Activated naive CD8-positive, alpha-beta T cell (primary cell): ENCODE measurements at regions not wholly inside any gene's neighbourhood (a gene's known extent, or its start where the extent isn't known, plus 50 kb on each side); places are given as distances from the start of the nearest gene placed in this dataset.

Experiments used
- H3K27ac Mint-ChIP-seq: one replicate; pipeline ENCODE4 v1.8.0; 2021; ENCODE audit warnings: mixed read lengths
- H3K27me3 Mint-ChIP-seq: one replicate; pipeline ENCODE4 v1.8.0; 2021; ENCODE audit warnings: mixed read lengths
- H3K36me3 Mint-ChIP-seq: one replicate; pipeline ENCODE4 v1.8.0; 2021; ENCODE audit warnings: mixed read lengths
- H3K4me1 Mint-ChIP-seq: one replicate; pipeline ENCODE4 v1.8.0; 2021; ENCODE audit warnings: low read depth, mixed read lengths
- H3K4me3 Mint-ChIP-seq: one replicate; pipeline ENCODE4 v1.8.0; 2021; ENCODE audit warnings: mild to moderate bottlenecking, mixed read lengths
- H3K9me3 Mint-ChIP-seq: one replicate; pipeline ENCODE4 v1.8.0; 2021; ENCODE audit warnings: low read depth, mixed read lengths

DNA sequence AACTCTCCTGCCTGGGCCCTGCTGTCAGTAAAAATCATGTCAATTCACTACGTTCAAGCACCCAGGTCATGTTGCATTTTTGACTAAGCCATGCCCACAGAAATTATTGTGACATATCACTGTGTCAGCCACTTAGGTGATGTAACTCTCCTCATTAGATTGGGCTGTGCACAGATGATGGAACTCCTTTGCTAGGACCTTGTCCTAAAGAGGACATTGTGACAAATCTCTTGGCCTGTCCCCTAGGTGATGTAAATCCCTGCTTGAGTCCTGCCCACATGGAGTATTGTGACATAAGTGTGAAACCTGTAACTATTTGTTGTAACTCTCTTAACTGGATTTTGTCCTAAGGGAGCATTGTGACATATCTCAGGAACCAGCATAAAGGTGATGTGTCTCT is 848.3 kb upstream of the TSPY4 start:
- H3K36me3 Mint-ChIP-seq: no peaks in the 10 kb centered on the region
- no peaks in the 10 kb centered on the region for H3K27me3 Mint-ChIP-seq
- no peak overlapping the region for H3K27ac Mint-ChIP-seq
- H3K4me3 Mint-ChIP-seq: no peak overlapping the region
- H3K9me3 Mint-ChIP-seq: no peaks in the 10 kb centered on the region
- H3K4me1 Mint-ChIP-seq: no peaks in the 10 kb centered on the region

DNA sequence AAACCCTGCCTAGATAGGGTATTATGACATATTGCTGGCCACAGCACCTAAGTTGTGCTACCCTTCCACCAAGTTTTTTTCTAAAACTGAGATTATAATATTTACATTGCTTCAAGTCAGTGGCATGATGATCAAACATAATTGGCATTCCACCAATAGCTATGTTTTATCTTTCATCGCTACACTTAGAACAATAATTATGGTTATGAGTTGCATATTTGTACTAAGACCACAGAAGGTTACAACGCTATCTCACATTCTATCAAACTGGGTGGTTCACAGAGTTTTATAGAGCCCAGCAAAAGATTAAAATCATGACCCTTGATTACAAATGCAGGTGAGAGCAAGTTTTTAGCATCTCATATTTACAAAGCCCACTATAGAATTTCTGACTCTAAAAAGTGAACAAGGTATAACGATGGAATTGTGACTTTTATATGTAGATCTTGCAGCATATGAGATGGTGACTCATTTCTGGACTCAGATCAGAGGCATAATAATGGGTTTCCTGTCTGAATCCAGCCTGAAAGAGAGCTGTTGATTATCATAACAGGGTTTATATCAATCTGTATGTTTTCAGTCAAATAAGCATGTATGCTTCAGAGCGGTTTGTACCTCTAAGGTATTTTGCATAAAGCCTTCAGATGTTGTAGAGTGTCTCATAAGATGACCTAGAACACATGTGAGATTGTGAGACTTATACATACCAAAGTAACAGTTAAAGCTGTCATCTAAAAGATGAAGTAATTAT is 847.2 kb upstream of the TSPY4 start:
- H3K27ac Mint-ChIP-seq: no peak overlapping the region
- no peaks in the 10 kb centered on the region for H3K36me3 Mint-ChIP-seq
- H3K27me3 Mint-ChIP-seq: no peaks in the 10 kb centered on the region
- no peaks in the 10 kb centered on the region for H3K9me3 Mint-ChIP-seq
- H3K4me3 Mint-ChIP-seq: no peak overlapping the region
- no peaks in the 10 kb centered on the region for H3K4me1 Mint-ChIP-seq

DNA sequence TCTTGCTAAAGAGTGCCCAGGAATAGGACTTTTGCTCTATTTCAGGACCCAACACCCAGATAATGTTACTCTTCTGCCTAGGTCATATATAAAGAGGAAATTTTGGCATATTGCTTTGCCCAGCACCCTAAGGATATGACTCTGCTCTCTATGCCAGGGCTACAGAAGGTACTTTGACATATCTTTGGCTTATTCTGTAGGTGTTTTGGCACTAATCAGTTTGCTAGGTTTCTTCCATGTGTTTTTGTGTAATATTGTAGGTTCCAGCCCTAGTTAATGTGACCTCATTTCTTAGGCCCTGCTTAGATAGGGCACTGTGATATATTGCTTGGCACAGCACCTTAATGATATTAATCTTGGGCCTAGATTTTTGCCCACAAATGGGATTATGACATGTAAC is 842.9 kb upstream of the TSPY4 start:
- Mint-ChIP-seq H3K36me3 (no peaks in the 10 kb centered on the region), H3K9me3 (no peaks in the 10 kb centered on the region), H3K4me1 (no peaks in the 10 kb centered on the region), H3K27ac (no peak overlapping the region), H3K27me3 (no peaks in the 10 kb centered on the region), H3K4me3 (no peak overlapping the region)

DNA sequence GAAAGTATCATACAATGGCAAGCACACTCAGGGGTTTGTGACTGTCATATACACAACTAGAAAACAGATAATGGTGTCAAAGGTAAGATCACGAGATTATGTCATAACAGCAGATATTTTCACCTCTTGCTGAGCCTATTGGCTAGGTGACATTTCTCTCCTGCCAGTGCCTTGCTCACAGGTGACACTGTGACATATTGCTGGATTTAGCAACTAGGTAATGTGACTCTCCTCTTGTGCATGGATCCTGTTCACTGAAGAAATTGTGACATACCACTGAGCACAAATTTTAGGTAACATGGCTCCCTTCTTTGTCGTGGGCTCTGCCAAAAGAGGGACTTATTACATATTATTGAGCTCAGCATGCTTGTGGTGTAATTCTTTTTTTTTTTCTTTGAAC is 842.0 kb upstream of the TSPY4 start:
- H3K36me3 Mint-ChIP-seq: no peaks in the 10 kb centered on the region
- no peak overlapping the region for H3K4me3 Mint-ChIP-seq
- H3K4me1 Mint-ChIP-seq: no peaks in the 10 kb centered on the region
- H3K27ac Mint-ChIP-seq: no peak overlapping the region
- H3K9me3 Mint-ChIP-seq: no peaks in the 10 kb centered on the region
- H3K27me3 Mint-ChIP-seq: no peaks in the 10 kb centered on the region

DNA sequence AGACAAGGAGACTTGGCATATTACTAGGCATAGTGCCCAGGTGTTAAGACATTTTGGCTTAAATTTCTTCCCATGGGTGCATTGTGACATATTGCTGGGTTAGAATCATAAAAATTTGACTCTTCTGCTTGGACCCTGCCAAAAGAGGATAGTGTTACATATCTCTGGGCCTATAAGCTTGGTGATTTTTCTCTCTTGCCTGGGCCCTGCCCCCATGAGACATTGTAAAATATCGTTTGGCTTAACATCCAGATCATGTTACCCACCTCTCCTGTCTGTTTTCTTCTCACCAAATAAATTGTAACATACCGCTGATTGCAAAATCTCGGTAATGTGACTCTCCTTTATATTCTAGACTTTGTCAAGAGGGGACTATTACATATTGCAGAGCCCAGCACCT is 836.4 kb upstream of the TSPY4 start:
- Mint-ChIP-seq H3K4me3 (no peak overlapping the region), H3K9me3 (no peaks in the 10 kb centered on the region), H3K27ac (no peak overlapping the region), H3K27me3 (no peaks in the 10 kb centered on the region), H3K36me3 (no peaks in the 10 kb centered on the region), H3K4me1 (no peaks in the 10 kb centered on the region)

DNA sequence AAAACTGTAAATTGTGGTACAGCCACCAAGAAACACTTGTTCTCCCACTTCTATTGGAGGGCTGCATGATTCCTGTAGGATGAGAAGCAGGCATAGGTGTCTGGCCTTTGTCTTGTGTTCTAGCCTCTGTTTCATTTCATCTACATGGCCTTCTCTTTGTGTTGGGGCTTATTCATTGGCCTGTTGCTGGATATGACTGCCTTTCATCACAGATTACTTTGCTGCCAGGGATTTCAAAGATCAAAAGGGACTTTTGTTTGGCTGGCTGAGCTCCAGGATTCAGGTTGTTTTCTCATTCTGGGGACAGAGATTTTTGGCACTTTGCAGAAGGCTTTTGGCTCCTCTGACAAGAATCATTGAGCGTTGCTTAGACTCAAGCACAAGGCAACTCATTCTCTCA is 803.8 kb upstream of the TSPY4 start:
- H3K4me1 Mint-ChIP-seq: no peaks in the 10 kb centered on the region
- H3K9me3 Mint-ChIP-seq: no peaks in the 10 kb centered on the region
- H3K36me3 Mint-ChIP-seq: no peaks in the 10 kb centered on the region
- no peak overlapping the region for H3K27ac Mint-ChIP-seq
- H3K4me3 Mint-ChIP-seq: no peak overlapping the region
- H3K27me3 Mint-ChIP-seq: no peaks in the 10 kb centered on the region

DNA sequence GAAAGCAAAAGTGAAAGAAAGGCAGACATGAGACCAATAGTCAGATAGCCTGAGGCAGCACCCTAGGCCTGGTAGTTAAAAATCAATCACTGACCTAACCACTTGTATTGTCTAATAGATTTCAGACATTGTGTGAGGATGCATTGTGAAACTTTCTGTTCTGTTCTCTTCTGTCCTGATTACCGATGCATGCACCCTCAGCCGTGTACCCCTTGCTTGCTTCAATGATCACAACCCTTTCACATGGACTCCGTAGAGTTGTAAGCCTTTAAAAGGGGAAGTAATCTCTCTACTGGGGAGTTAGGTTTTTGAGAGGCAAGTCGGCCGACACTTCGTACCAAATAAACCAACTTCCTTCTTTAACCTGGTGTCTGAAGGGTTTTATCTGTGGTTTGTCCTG is 801.6 kb upstream of the TSPY4 start:
- Mint-ChIP-seq H3K4me1 (no peaks in the 10 kb centered on the region), H3K27me3 (no peaks in the 10 kb centered on the region), H3K9me3 (no peaks in the 10 kb centered on the region), H3K36me3 (no peaks in the 10 kb centered on the region), H3K4me3 (no peak overlapping the region), H3K27ac (no peak overlapping the region)

DNA sequence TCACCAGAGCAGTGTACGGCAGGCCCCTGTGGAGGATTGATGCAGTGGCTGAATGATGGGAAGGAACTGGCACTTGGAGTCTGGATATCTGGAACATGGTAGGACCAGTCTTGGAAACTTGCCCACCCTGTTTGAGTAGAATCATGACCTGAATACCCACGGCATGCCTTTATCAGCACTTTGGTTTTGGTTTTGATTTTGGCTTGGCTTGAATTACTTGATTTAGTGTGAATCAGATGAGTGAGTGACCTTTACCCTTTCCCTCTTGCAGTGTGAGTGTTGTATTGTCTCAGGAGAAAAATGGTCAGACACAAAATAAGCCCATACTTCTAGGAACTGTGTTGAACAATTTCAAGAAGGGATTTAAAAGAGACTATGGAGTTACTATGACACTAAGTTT is 801.0 kb upstream of the TSPY4 start:
- Mint-ChIP-seq H3K9me3 (no peaks in the 10 kb centered on the region), H3K4me1 (no peaks in the 10 kb centered on the region), H3K27ac (no peak overlapping the region), H3K27me3 (no peaks in the 10 kb centered on the region), H3K4me3 (no peak overlapping the region), H3K36me3 (no peaks in the 10 kb centered on the region)

DNA sequence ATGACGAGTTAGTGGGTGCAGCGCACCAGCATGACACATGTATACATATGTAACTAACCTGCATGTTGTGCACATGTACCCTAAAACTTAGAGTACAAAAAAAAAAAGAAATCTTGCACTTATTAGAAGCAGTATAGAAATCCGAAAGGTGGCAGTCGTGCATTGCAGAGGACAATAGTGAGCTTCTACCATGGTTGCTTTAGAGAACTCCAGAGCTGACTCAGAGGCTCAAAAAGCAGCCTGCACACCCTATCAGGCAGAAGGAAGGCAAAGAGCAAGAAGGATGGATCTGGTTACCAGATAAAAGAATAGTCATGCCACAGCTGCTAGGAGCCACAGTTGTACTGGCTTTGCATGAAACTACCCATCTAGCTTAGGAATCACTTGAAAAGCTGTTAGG is 796.0 kb upstream of the TSPY4 start:
- no peaks in the 10 kb centered on the region for H3K9me3 Mint-ChIP-seq
- no peaks in the 10 kb centered on the region for H3K27me3 Mint-ChIP-seq
- H3K27ac Mint-ChIP-seq: no peak overlapping the region
- no peak overlapping the region for H3K4me3 Mint-ChIP-seq
- no peaks in the 10 kb centered on the region for H3K36me3 Mint-ChIP-seq
- no peaks in the 10 kb centered on the region for H3K4me1 Mint-ChIP-seq

DNA sequence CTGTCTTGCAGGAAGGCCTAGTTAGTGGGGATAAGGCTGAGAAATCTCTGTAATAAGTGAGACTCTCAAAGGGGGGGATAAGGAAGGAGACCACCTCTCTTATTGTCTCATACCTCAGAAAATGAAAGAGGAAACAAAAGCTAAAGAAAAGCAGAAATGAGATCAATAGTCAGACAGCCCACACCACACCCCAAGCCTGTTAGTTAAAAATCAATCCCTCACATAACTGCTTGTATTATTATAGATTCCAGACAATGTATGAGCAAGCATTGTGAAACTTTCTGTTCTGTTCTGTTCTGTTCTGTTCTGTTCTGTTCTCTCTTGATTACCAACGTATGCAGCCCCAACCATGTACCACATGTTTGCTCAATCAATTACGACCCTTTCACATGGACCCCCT is 792.5 kb upstream of the TSPY4 start:
- no peaks in the 10 kb centered on the region for H3K4me1 Mint-ChIP-seq
- no peaks in the 10 kb centered on the region for H3K27me3 Mint-ChIP-seq
- H3K4me3 Mint-ChIP-seq: no peak overlapping the region
- H3K27ac Mint-ChIP-seq: no peak overlapping the region
- no peaks in the 10 kb centered on the region for H3K9me3 Mint-ChIP-seq
- H3K36me3 Mint-ChIP-seq: no peaks in the 10 kb centered on the region

DNA sequence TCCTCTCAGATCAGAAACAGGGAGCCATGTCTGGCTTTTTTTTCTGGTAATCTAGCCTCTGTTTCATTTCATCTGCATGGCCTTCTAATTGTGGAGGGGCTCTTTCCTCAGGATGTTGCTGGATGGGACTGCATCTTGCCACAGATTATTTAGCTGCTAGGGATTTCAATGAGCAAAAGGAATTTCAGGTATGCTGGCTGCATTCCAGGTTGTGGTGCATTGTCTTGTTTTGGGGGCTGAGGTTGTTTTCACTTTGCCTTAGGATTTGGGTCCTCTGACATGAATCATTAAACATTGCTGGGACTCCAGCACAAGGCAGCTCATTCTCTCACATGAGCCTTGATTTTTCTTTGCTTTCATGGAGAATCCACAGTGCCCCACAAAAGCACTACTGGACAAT is 789.3 kb upstream of the TSPY4 start:
- Mint-ChIP-seq H3K4me3 (no peak overlapping the region), H3K4me1 (no peaks in the 10 kb centered on the region), H3K9me3 (no peaks in the 10 kb centered on the region), H3K27me3 (no peaks in the 10 kb centered on the region), H3K36me3 (no peaks in the 10 kb centered on the region), H3K27ac (no peak overlapping the region)

DNA sequence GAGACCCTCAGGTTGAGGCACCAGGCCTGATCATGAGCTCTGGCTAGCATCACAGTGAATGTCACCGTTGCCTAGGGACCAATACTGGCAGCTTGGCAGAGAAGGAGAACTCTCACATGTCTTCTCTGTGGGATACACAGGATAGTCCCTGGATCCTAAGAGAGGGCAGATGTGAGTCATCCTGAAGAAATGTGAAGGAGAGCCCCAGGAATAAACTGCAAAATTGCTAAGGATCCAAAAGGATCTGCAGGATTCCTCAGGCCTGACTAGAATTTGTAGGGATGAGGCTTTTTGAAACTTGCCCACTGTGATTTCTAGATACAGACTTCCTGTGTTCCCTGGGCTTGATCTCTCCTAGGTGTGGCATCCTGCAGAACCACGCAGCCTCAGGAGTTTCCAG is 785.9 kb upstream of the TSPY4 start:
- Mint-ChIP-seq H3K4me3 (no peak overlapping the region), H3K4me1 (no peaks in the 10 kb centered on the region), H3K9me3 (no peaks in the 10 kb centered on the region), H3K36me3 (no peaks in the 10 kb centered on the region), H3K27ac (no peak overlapping the region), H3K27me3 (no peaks in the 10 kb centered on the region)

DNA sequence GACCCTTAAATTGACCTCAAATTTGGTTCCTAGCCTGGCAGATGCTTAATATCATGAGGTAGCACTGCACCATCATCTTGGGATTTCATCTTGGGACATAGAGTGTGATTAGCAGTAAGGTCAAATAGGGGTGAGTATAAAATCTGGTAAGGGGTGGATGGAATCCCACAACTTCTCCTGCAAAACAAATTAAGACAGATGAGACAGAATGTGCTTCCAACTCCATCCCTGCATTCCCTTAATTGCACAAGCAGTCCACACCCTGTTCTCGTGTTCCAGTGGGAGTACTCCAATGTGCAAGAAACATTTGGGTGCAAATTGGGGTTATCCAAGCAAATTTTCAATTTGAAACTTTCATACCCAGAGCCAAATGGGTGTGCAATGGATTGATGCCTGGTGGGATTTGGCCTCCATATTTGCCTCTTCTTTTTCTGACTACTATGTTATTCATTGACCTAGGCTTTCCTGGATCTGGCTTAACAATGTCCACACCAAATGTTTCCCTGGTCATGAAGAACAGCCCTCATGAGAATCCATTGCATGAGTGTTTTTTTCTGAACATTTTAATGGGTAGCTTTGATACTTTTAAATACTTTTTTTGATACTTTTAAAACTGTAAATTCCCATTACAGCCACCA is 785.0 kb upstream of the TSPY4 start:
- no peaks in the 10 kb centered on the region for H3K9me3 Mint-ChIP-seq
- H3K27me3 Mint-ChIP-seq: no peaks in the 10 kb centered on the region
- H3K36me3 Mint-ChIP-seq: no peaks in the 10 kb centered on the region
- H3K4me1 Mint-ChIP-seq: no peaks in the 10 kb centered on the region
- H3K4me3 Mint-ChIP-seq: no peak overlapping the region
- no peak overlapping the region for H3K27ac Mint-ChIP-seq

DNA sequence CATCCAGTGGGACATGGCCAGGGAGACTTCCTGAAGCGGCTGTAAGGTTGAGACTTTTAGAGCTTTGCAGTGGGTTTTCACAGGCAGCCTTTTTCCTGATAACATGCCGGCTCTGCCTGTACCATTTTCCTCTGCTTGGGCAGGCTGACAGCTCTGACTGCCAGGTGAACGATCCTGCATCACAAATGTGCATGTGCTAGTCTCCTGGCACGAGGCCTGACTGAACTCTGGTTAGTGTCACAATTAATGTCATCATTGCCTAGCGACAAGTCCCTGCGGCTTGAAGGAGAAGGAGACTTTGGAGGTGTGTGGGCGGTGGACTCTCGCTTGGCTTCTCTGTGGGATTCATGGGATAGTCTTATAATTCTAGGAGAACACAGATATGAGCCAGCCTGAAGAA is 783.6 kb upstream of the TSPY4 start:
- no peaks in the 10 kb centered on the region for H3K4me1 Mint-ChIP-seq
- H3K27ac Mint-ChIP-seq: no peak overlapping the region
- H3K9me3 Mint-ChIP-seq: no peaks in the 10 kb centered on the region
- H3K36me3 Mint-ChIP-seq: no peaks in the 10 kb centered on the region
- no peak overlapping the region for H3K4me3 Mint-ChIP-seq
- H3K27me3 Mint-ChIP-seq: no peaks in the 10 kb centered on the region

DNA sequence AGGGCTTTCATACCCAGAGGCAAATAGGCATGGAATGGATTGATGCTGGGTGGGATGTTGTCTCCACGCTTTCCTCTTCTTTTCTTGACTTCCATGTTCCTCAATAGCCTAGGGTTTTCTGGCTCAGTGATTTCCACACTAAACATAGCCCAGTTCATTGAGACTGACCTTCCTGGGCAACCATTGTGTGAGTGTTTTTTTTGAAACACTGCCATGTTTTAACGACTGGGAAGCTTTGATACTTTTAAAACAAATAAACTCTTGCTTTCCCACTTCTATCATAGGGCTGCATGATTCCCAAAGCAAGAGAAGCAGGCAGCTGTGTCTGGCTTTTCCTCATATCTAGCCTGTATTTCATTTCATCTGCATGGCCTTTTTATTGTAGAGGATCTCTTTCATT is 775.9 kb upstream of the TSPY4 start:
- no peaks in the 10 kb centered on the region for H3K9me3 Mint-ChIP-seq
- H3K36me3 Mint-ChIP-seq: no peaks in the 10 kb centered on the region
- no peak overlapping the region for H3K27ac Mint-ChIP-seq
- H3K4me3 Mint-ChIP-seq: no peak overlapping the region
- H3K27me3 Mint-ChIP-seq: no peaks in the 10 kb centered on the region
- H3K4me1 Mint-ChIP-seq: no peaks in the 10 kb centered on the region

DNA sequence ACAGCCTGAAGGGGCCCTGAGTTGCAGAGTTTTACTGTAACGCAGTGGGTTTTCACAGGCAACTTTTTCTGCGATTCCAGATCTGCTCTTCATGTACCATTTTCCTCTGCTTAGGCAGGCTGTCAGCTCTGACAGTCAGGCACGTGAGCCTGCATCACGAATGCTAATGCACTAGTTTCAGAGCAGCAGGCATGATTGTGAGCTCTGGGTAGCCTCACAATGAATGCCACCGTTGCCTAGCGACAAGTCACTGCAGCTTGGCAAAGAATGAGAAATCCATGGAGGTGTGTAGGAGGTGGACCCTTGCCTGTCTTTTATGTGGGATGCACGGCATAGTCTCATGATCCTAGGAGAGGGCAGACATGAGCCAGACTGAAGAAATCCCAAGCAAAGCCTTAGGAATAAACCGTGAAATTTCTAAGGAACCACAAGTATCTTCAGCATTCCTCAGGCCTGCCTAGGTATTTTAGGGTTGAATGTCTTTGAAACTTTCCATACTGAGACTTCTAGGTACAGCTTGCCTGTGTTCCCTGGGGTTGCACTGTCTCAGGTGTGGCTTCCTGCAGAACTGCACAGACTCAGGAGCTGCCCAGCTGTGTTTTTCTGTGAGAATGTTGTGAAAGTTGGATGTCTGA is 774.7 kb upstream of the TSPY4 start:
- no peak overlapping the region for H3K27ac Mint-ChIP-seq
- H3K27me3 Mint-ChIP-seq: no peaks in the 10 kb centered on the region
- H3K4me1 Mint-ChIP-seq: no peaks in the 10 kb centered on the region
- H3K9me3 Mint-ChIP-seq: no peaks in the 10 kb centered on the region
- no peaks in the 10 kb centered on the region for H3K36me3 Mint-ChIP-seq
- no peak overlapping the region for H3K4me3 Mint-ChIP-seq
